ENCODE measurements at regions not wholly inside any gene's neighbourhood (a gene's known extent, or its start where the extent isn't known, plus 50 kb on each side); places are given as distances from the start of the nearest gene placed in this dataset.
A peak's percentile ranks its signal among the peaks of the same experiment; 100 is the strongest.

- no peak for DNase-seq (ENCODE audit: low read depth)
These were observed 273.1 kb upstream of the RTL1 start for GRCh38 chr14:101176535-101177205.

- DNase-seq (ENCODE audit: low read depth): peak; percentile 68
These were observed 273.9 kb upstream of the RTL1 start for GRCh38 chr14:101177301-101177971.

GRCh38 chr14:101178184-101179072, 274.9 kb upstream of the RTL1 start:
- no peak for DNase-seq (ENCODE audit: low read depth)

GRCh38 chr14:101179691-101180211, 276.2 kb upstream of the RTL1 start:
- DNase-seq (ENCODE audit: low read depth): no peak

- no peak for DNase-seq (ENCODE audit: low read depth)
These were observed 278.2 kb upstream of the RTL1 start for GRCh38 chr14:101181446-101182313.

GRCh38 chr14:101182476-101182875, 279.0 kb upstream of the RTL1 start:
- DNase-seq (ENCODE audit: low read depth): no peak

- DNase-seq (ENCODE audit: low read depth): no peak
These were observed 280.0 kb upstream of the RTL1 start for GRCh38 chr14:101183376-101184103.

GRCh38 chr14:101184104-101184455, 280.6 kb upstream of the RTL1 start:
- no peak for DNase-seq (ENCODE audit: low read depth)

- DNase-seq (ENCODE audit: low read depth): no peak
These were observed 281.1 kb upstream of the RTL1 start for GRCh38 chr14:101184572-101184971.

- no peak for DNase-seq (ENCODE audit: low read depth)
These were observed 281.7 kb upstream of the RTL1 start for GRCh38 chr14:101185073-101185835.

GRCh38 chr14:101185946-101186345, 282.4 kb upstream of the RTL1 start:
- no peak for DNase-seq (ENCODE audit: low read depth)

GRCh38 chr14:101186544-101186943, 283.0 kb upstream of the RTL1 start:
- DNase-seq (ENCODE audit: low read depth): no peak

- DNase-seq (ENCODE audit: low read depth): no peak
These were observed 283.7 kb upstream of the RTL1 start for GRCh38 chr14:101186992-101187815.

GRCh38 chr14:101187816-101188570, 284.5 kb upstream of the RTL1 start:
- DNase-seq (ENCODE audit: low read depth): no peak

- DNase-seq (ENCODE audit: low read depth): no peak
These were observed 285.0 kb upstream of the RTL1 start for GRCh38 chr14:101188571-101188915.

GRCh38 chr14:101189266-101189665, 285.7 kb upstream of the RTL1 start:
- no peak for DNase-seq (ENCODE audit: low read depth)

- DNase-seq (ENCODE audit: low read depth): no peak
These were observed 286.5 kb upstream of the RTL1 start for GRCh38 chr14:101189962-101190560.

Data from forelimb muscle (tissue), 1 donor.